HepG2 (cell line): ENCODE measurements at regions not wholly inside any gene's neighbourhood (a gene's known extent, or its start where the extent isn't known, plus 50 kb on each side); places are given as distances from the start of the nearest gene placed in this dataset.

Experiments
- ATAC-seq: fragments of 200-7000 bp; cut with Tn5 transposase; 3 replicates; pipeline ENCODE4 v1.9.1; 2020; ENCODE audit warnings: mild to moderate bottlenecking, moderate library complexity
- BruUV-seq: library from RNA; stranded (reverse); fragments of 400-500 nt; replicated peaks from 2 replicates; lab custom pipeline; 2021; lab: Mats Ljungman, UMichigan
- CTCF ChIA-PET: fragments of 300-600 bp; formaldehyde crosslinking; extraction: SDS; loops from one replicate; lab custom pipeline; 2021; ENCODE audit warnings: low total read pairs, inconsistent platforms, low intra/inter-chr PET ratio; lab: Yijun Ruan, JAX
- POLR2A ChIA-PET: fragments of 350-600 bp; sonication (Branson Sonifier 250); formaldehyde crosslinking; loops from one replicate; lab custom pipeline; 2020; ENCODE audit warnings: antibody characterized with exemption, inconsistent platforms; lab: Yijun Ruan, JAX
- DNase-seq: peaks from one replicate; pipeline ENCODE4 v3.0.0-alpha.2; 2015; ENCODE audit warnings: low spot score
- FAIRE-seq: peaks from 3 replicates; lab custom pipeline; 2011; peaks lifted over from hg19 to GRCh38; lab: Jason Lieb, UNC
- H2AFZ ChIP-seq: one replicate; pipeline ENCODE4 v1.6.1; 2011; ENCODE audit warnings: low read length, inconsistent platforms
- H3K27ac ChIP-seq: fragments of 300-600 bp; 3 replicates; pipeline ENCODE4 v1.8.0; 2011; ENCODE audit warnings: mixed run types, mild to moderate bottlenecking, mixed read lengths, low read length, inconsistent platforms; ENCODE audit not compliant: insufficient read depth; ENCODE audit errors: extremely low read length
- H3K27me3 ChIP-seq, 2 experiments: fragments of 200-600 bp in 1 of 2; 2 replicates in 1 of 2; 3 replicates in 1 of 2; pipeline versions ENCODE4 v1.6.0 to v1.8.0; 2011; ENCODE audit warnings: low read length in 2 of 2, mild to moderate bottlenecking in 2 of 2, moderate library complexity in 2 of 2, inconsistent platforms in 1 of 2; ENCODE audit not compliant: insufficient read depth in 2 of 2, control insufficient read depth in 1 of 2
- H3K36me3 ChIP-seq, 2 experiments: fragments of 200-600 bp in 1 of 2; replicated peaks in 1 of 2; 2 replicates in 1 of 2; 3 replicates in 1 of 2; pipeline versions ENCODE4 v1.5.1 to v1.8.0; 2011; ENCODE audit warnings: low read length in 2 of 2, inconsistent platforms in 1 of 2; ENCODE audit not compliant: insufficient read depth in 2 of 2, control insufficient read depth in 1 of 2
- H3K4me1 ChIP-seq: 2 replicates; pipeline ENCODE4 v1.5.1; 2012; ENCODE audit warnings: low read length, inconsistent platforms; ENCODE audit not compliant: insufficient read depth
- H3K4me2 ChIP-seq: 2 replicates; pipeline ENCODE4 v1.6.0; 2011; ENCODE audit warnings: low read depth, low read length, inconsistent platforms
- H3K4me3 ChIP-seq, 3 experiments: fragments of 200-600 bp in 1 of 3; sonication (generic), shearing (Covaris generic) in 1 of 3; replicated peaks in 1 of 3; 2 replicates each; pipeline ENCODE4 v1.5.1; 2011 to 2016; ENCODE audit warnings: low read length in 3 of 3, inconsistent platforms in 2 of 3, low read depth in 2 of 3, mild to moderate bottlenecking in 2 of 3, control low read depth in 1 of 3, mixed read lengths in 1 of 3; ENCODE audit not compliant: insufficient read depth in 1 of 3
- H3K79me2 ChIP-seq: one replicate; pipeline ENCODE4 v1.6.1; 2011; ENCODE audit warnings: low read length, inconsistent platforms; ENCODE audit not compliant: insufficient read depth
- H3K9ac ChIP-seq: 2 replicates; pipeline ENCODE4 v1.6.0; 2011; ENCODE audit warnings: mild to moderate bottlenecking, low read depth, low read length, inconsistent platforms; ENCODE audit not compliant: insufficient read depth
- H3K9me3 ChIP-seq: 2 replicates; pipeline ENCODE4 v1.5.1; 2012; ENCODE audit warnings: mild to moderate bottlenecking, low read length
- H4K20me1 ChIP-seq: 2 replicates; pipeline ENCODE4 v1.6.0; 2011; ENCODE audit warnings: inconsistent platforms, mild to moderate bottlenecking, low read length, moderate library complexity; ENCODE audit not compliant: insufficient read depth
- ARID3A ChIP-seq: IDR thresholded peaks from 2 replicates; pipeline ENCODE4 v1.6.1; 2012; ENCODE audit warnings: low read depth, low read length, improper control_type of control experiment
- CHCHD3 ChIP-seq: sonication (generic); formaldehyde crosslinking; IDR thresholded peaks from 2 replicates; pipeline ENCODE4 v1.8.0; 2022; ENCODE audit warnings: mild to moderate bottlenecking, missing genetic modification reagents, moderate library complexity
- HNRNPLL ChIP-seq: fragments of 200-400 bp; formaldehyde crosslinking; IDR thresholded peaks from 2 replicates; pipeline ENCODE4 v1.6.1; 2017; ENCODE audit warnings: mild to moderate bottlenecking, low read depth, low read length; ENCODE audit not compliant: poor library complexity, severe bottlenecking
- IRF2 ChIP-seq: IDR thresholded peaks from 2 replicates; pipeline ENCODE4 v1.6.1; 2018; ENCODE audit warnings: missing genetic modification reagents, missing compliant biosample characterization
- KDM4B ChIP-seq: sonication (generic); formaldehyde crosslinking; IDR thresholded peaks from 2 replicates; pipeline ENCODE4 v1.4.0; 2020; ENCODE audit warnings: missing genetic modification reagents
- MLXIP ChIP-seq: sonication (generic); formaldehyde crosslinking; IDR thresholded peaks from 2 replicates; pipeline ENCODE4 v1.9.0; 2021; ENCODE audit warnings: missing genetic modification reagents, borderline replicate concordance
- NCOR1 ChIP-seq: fragments of 200-600 bp; sonication (generic); IDR thresholded peaks from 2 replicates; pipeline ENCODE4 v1.7.0; 2017; ENCODE audit warnings: antibody characterized with exemption, low read length, borderline replicate concordance
- NFIB ChIP-seq: sonication (generic); formaldehyde crosslinking; IDR thresholded peaks from 2 replicates; pipeline ENCODE4 v1.9.0; 2021; ENCODE audit warnings: missing genetic modification reagents, mild to moderate bottlenecking, borderline replicate concordance
- STAT5B ChIP-seq: sonication (generic); formaldehyde crosslinking; IDR thresholded peaks from 2 replicates; pipeline ENCODE4 v1.4.0; 2020; ENCODE audit warnings: missing genetic modification reagents
- TERF1 ChIP-seq: sonication (generic); formaldehyde crosslinking; IDR thresholded peaks from 2 replicates; pipeline ENCODE4 v1.8.0; 2022; ENCODE audit warnings: mild to moderate bottlenecking, missing genetic modification reagents, moderate library complexity
- ZNF552 ChIP-seq: sonication (generic); formaldehyde crosslinking; IDR thresholded peaks from 2 replicates; pipeline ENCODE4 v1.9.0; 2022; ENCODE audit warnings: missing genetic modification reagents, mild to moderate bottlenecking, borderline replicate concordance
- ZNF749 ChIP-seq: sonication (generic); formaldehyde crosslinking; IDR thresholded peaks from 2 replicates; pipeline ENCODE4 v1.8.0; 2022; ENCODE audit warnings: mild to moderate bottlenecking, missing genetic modification reagents, moderate library complexity, borderline replicate concordance
- ZNF776 ChIP-seq: sonication (generic); formaldehyde crosslinking; IDR thresholded peaks from 2 replicates; pipeline ENCODE4 v1.4.0; 2020; ENCODE audit warnings: mild to moderate bottlenecking, missing genetic modification reagents
- WGBS: methylation state at CpG from one replicate; pipeline ENCODE4 v1.1.6; 2017; ENCODE audit warnings: low lambda C conversion rate; 5-methylcytosine and 5-hydroxymethylcytosine counted together
- in situ Hi-C: cut with HindIII; loops from 2 replicates; pipeline ENCODE4 v1.10.0; 2017; ENCODE audit warnings: low pct_unique_long_range_greater_than_20kb; ENCODE audit not compliant: extremely low pct_ligation_motif_present
- intact Hi-C: fragments of 100-400 bp; cut with micrococcal nuclease; formaldehyde crosslinking; loops from one replicate; pipeline ENCODE4 v1.10.0; 2022; ENCODE audit not compliant: unreplicated experiment
- TF ChIP-seq, protein P1 (sequence below): sonication (generic); formaldehyde crosslinking; IDR thresholded peaks from 2 replicates; pipeline ENCODE4 v1.4.0; 2020; ENCODE audit warnings: missing genetic modification reagents
- TF ChIP-seq, protein P2 (sequence below): sonication (generic); formaldehyde crosslinking; IDR thresholded peaks from 2 replicates; pipeline ENCODE4 v1.4.0; 2020; ENCODE audit warnings: missing genetic modification reagents; ENCODE audit errors: not compliant biosample characterization

- ChIA-PET POLR2A (no interaction called here), CTCF (no interaction called here)
- FAIRE-seq (no peak), ATAC-seq (no peak), DNase-seq (no peak)
- H3K79me2 ChIP-seq: no peaks in the 10 kb centered on the region
- no peaks in the 10 kb centered on the region for H3K4me1 ChIP-seq
- TF ChIP-seq STAT5B (CRISPR knock-in tag): no peak
- TF ChIP-seq ARID3A: no peak
- TF ChIP-seq, protein P1, sequence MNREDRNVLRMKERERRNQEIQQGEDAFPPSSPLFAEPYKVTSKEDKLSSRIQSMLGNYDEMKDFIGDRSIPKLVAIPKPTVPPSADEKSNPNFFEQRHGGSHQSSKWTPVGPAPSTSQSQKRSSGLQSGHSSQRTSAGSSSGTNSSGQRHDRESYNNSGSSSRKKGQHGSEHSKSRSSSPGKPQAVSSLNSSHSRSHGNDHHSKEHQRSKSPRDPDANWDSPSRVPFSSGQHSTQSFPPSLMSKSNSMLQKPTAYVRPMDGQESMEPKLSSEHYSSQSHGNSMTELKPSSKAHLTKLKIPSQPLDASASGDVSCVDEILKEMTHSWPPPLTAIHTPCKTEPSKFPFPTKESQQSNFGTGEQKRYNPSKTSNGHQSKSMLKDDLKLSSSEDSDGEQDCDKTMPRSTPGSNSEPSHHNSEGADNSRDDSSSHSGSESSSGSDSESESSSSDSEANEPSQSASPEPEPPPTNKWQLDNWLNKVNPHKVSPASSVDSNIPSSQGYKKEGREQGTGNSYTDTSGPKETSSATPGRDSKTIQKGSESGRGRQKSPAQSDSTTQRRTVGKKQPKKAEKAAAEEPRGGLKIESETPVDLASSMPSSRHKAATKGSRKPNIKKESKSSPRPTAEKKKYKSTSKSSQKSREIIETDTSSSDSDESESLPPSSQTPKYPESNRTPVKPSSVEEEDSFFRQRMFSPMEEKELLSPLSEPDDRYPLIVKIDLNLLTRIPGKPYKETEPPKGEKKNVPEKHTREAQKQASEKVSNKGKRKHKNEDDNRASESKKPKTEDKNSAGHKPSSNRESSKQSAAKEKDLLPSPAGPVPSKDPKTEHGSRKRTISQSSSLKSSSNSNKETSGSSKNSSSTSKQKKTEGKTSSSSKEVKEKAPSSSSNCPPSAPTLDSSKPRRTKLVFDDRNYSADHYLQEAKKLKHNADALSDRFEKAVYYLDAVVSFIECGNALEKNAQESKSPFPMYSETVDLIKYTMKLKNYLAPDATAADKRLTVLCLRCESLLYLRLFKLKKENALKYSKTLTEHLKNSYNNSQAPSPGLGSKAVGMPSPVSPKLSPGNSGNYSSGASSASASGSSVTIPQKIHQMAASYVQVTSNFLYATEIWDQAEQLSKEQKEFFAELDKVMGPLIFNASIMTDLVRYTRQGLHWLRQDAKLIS: no peak
- TF ChIP-seq MLXIP (CRISPR knock-in tag): no peak
- no peak for TF ChIP-seq CHCHD3
- TF ChIP-seq ZNF776 (CRISPR knock-in tag): no peak
- no peak for TF ChIP-seq TERF1 (CRISPR knock-in tag)
- no peak for TF ChIP-seq NFIB (CRISPR knock-in tag)
- TF ChIP-seq, protein P2, sequence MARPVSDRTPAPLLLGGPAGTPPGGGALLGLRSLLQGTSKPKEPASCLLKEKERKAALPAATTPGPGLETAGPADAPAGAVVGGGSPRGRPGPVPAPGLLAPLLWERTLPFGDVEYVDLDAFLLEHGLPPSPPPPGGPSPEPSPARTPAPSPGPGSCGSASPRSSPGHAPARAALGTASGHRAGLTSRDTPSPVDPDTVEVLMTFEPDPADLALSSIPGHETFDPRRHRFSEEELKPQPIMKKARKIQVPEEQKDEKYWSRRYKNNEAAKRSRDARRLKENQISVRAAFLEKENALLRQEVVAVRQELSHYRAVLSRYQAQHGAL (CRISPR knock-in tag): no peak
- no peak for TF ChIP-seq HNRNPLL
- TF ChIP-seq IRF2 (CRISPR knock-in tag): no peak
- no peak for TF ChIP-seq ZNF749 (CRISPR knock-in tag)
- TF ChIP-seq NCOR1: no peak
- no peak for TF ChIP-seq KDM4B (CRISPR knock-in tag)
- TF ChIP-seq ZNF552: no peak
- 5% methylated on average over 4 of the region's 6 CpGs for WGBS
- H3K4me3 ChIP-seq: no peak overlapping the region
- in situ Hi-C loops: no loop called here
- H3K36me3 ChIP-seq: no peaks in the 10 kb centered on the region
- BruUV-seq: no TSS peak
- no peak overlapping the region for H3K4me2 ChIP-seq
- intact Hi-C loops: no loop called here
- no peaks in the 10 kb centered on the region for H3K9me3 ChIP-seq
- no peak overlapping the region for H3K27ac ChIP-seq
- H4K20me1 ChIP-seq: no peaks in the 10 kb centered on the region
- peaks cover 0 to 24% of the 10 kb centered on the region in 2 experiments; a peak in 2 of 5 replicates for H3K27me3 ChIP-seq
- no peak overlapping the region for H3K9ac ChIP-seq
- no peak overlapping the region for H2AFZ ChIP-seq
Measured at GRCh38 chr11:129608711-129609110, 206.9 kb upstream of the TMEM45B start.
